H9 (cell line): ENCODE measurements at regions not wholly inside any gene's neighbourhood (a gene's known extent, or its start where the extent isn't known, plus 50 kb on each side); places are given as distances from the start of the nearest gene placed in this dataset.

Source experiments
- DNase-seq: peaks from one replicate; pipeline ENCODE4 v3.0.0-alpha.2; 2017
- H2AFZ ChIP-seq: one replicate; pipeline ENCODE4 v1.6.1; 2013; ENCODE audit warnings: mild to moderate bottlenecking, low read length, control low read depth, moderate library complexity
- H2AK5ac ChIP-seq: 2 replicates; pipeline ENCODE4 v1.6.1; 2013; ENCODE audit warnings: low read length, control low read depth, mixed read lengths; ENCODE audit not compliant: insufficient read length
- H2BK120ac ChIP-seq: one replicate; pipeline ENCODE4 v1.6.1; 2013; ENCODE audit warnings: low read depth, mild to moderate bottlenecking, low read length, control low read depth, inconsistent platforms; ENCODE audit not compliant: poor library complexity, severe bottlenecking
- H2BK12ac ChIP-seq: 2 replicates; pipeline ENCODE4 v1.6.1; 2013; ENCODE audit warnings: low read length, control low read depth, mixed read lengths, low read depth; ENCODE audit not compliant: insufficient read length
- H2BK15ac ChIP-seq: 2 replicates; pipeline ENCODE4 v1.6.1; 2013; ENCODE audit warnings: low read depth, low read length, control low read depth
- H2BK20ac ChIP-seq: one replicate; pipeline ENCODE4 v1.6.1; 2013; ENCODE audit warnings: low read depth, mild to moderate bottlenecking, low read length, control low read depth, inconsistent platforms; ENCODE audit not compliant: poor library complexity, severe bottlenecking
- H2BK5ac ChIP-seq: 2 replicates; pipeline ENCODE4 v1.6.1; 2013; ENCODE audit warnings: low read length, control low read depth, mixed read lengths; ENCODE audit not compliant: insufficient read length
- H3K14ac ChIP-seq: 2 replicates; pipeline ENCODE4 v1.6.1; 2013; ENCODE audit warnings: low read length, control low read depth; ENCODE audit not compliant: insufficient read depth
- H3K18ac ChIP-seq: 2 replicates; pipeline ENCODE4 v1.6.1; 2013; ENCODE audit warnings: low read depth, mild to moderate bottlenecking, mixed read lengths, low read length, control low read depth; ENCODE audit not compliant: insufficient read length
- H3K23ac ChIP-seq: 2 replicates; pipeline ENCODE4 v1.6.1; 2013; ENCODE audit warnings: low read length, control low read depth, mixed read lengths, low read depth; ENCODE audit not compliant: insufficient read length
- H3K23me2 ChIP-seq: 2 replicates; pipeline ENCODE4 v1.6.1; 2013; ENCODE audit warnings: low read depth, mild to moderate bottlenecking, mixed read lengths, low read length, control low read depth; ENCODE audit not compliant: insufficient read length, poor library complexity, severe bottlenecking
- H3K27ac ChIP-seq: 2 replicates; pipeline ENCODE4 v1.5.1; 2013; ENCODE audit warnings: low read length, control low read depth, mixed read lengths, low read depth; ENCODE audit not compliant: insufficient read length
- H3K27me3 ChIP-seq: 2 replicates; pipeline ENCODE4 v1.6.1; 2013; ENCODE audit warnings: low read length, control low read depth, inconsistent platforms; ENCODE audit not compliant: insufficient read depth
- H3K4ac ChIP-seq: 2 replicates; pipeline ENCODE4 v1.6.1; 2013; ENCODE audit warnings: low read depth, mild to moderate bottlenecking, control low read depth, inconsistent platforms, low read length, moderate library complexity
- H3K4me1 ChIP-seq: 2 replicates; pipeline ENCODE4 v1.6.1; 2013; ENCODE audit warnings: low read length, control low read depth, inconsistent platforms; ENCODE audit not compliant: insufficient read depth
- H3K4me2 ChIP-seq: 2 replicates; pipeline ENCODE4 v1.6.1; 2013; ENCODE audit warnings: low read length, control low read depth, mixed read lengths; ENCODE audit not compliant: insufficient read length, insufficient read depth
- H3K56ac ChIP-seq: 2 replicates; pipeline ENCODE4 v1.6.1; 2013; ENCODE audit warnings: low read depth, mild to moderate bottlenecking, mixed read lengths, low read length, control low read depth; ENCODE audit not compliant: insufficient read length
- H3K79me1 ChIP-seq: 2 replicates; pipeline ENCODE4 v1.6.1; 2013; ENCODE audit warnings: low read depth, mild to moderate bottlenecking, moderate library complexity, low read length, control low read depth, inconsistent platforms; ENCODE audit not compliant: insufficient read depth, poor library complexity, severe bottlenecking
- H3K79me2 ChIP-seq: 2 replicates; pipeline ENCODE4 v1.6.1; 2013; ENCODE audit warnings: low read length, control low read depth, inconsistent platforms; ENCODE audit not compliant: insufficient read depth
- H3K9ac ChIP-seq: 2 replicates; pipeline ENCODE4 v1.6.1; 2013; ENCODE audit warnings: low read length, control low read depth, mixed read lengths; ENCODE audit not compliant: insufficient read length; ENCODE audit errors: extremely low read depth
- H3K9me3 ChIP-seq: one replicate; pipeline ENCODE4 v1.6.1; 2013; ENCODE audit warnings: low read depth, low read length, inconsistent platforms; ENCODE audit not compliant: control insufficient read depth
- H3T11ph ChIP-seq: one replicate; pipeline ENCODE4 v1.6.1; 2013; ENCODE audit warnings: mild to moderate bottlenecking, low read length, control low read depth, inconsistent platforms
- H4K20me1 ChIP-seq: one replicate; pipeline ENCODE4 v1.6.1; 2013; ENCODE audit not compliant: control insufficient read depth, insufficient read length, insufficient read depth
- H4K5ac ChIP-seq: 2 replicates; pipeline ENCODE4 v1.6.1; 2013; ENCODE audit warnings: low read depth, mild to moderate bottlenecking, mixed read lengths, low read length, control low read depth; ENCODE audit not compliant: insufficient read length
- H4K8ac ChIP-seq: replicated peaks from 2 replicates; pipeline ENCODE4 v1.6.1; 2013; ENCODE audit warnings: low read length, control low read depth, mixed read lengths, low read depth; ENCODE audit not compliant: insufficient read length
- H4K91ac ChIP-seq: 2 replicates; pipeline ENCODE4 v1.6.1; 2013; ENCODE audit warnings: low read depth, mild to moderate bottlenecking, moderate library complexity, mixed read lengths, low read length, control low read depth; ENCODE audit not compliant: insufficient read length
- H3K27ac Mint-ChIP-seq, 3 experiments: 2 replicates in 2 of 3; 3 replicates in 1 of 3; pipeline ENCODE4 v1.8.0; 2020 to 2021; ENCODE audit warnings: mixed read lengths in 3 of 3, mild to moderate bottlenecking in 1 of 3, moderate library complexity in 1 of 3
- H3K27me3 Mint-ChIP-seq: 2 replicates; pipeline ENCODE4 v1.8.0; 2021; ENCODE audit warnings: low read depth, mild to moderate bottlenecking, moderate library complexity, mixed read lengths
- H3K36me3 Mint-ChIP-seq, 3 experiments: 2 replicates in 2 of 3; 3 replicates in 1 of 3; pipeline ENCODE4 v1.8.0; 2020 to 2021; ENCODE audit warnings: low read depth in 3 of 3, mixed read lengths in 3 of 3; ENCODE audit not compliant: insufficient read depth in 1 of 3
- H3K4me1 Mint-ChIP-seq, 2 experiments: 2 replicates each; pipeline ENCODE4 v1.8.0; 2020; ENCODE audit warnings: mixed read lengths in 2 of 2
- H3K4me3 Mint-ChIP-seq, 2 experiments: 2 replicates in 1 of 2; 3 replicates in 1 of 2; pipeline ENCODE4 v1.8.0; 2020 to 2021; ENCODE audit warnings: mild to moderate bottlenecking in 2 of 2, mixed read lengths in 2 of 2, moderate library complexity in 1 of 2
- H3K9me3 Mint-ChIP-seq, 2 experiments: 2 replicates in 1 of 2; 3 replicates in 1 of 2; pipeline ENCODE4 v1.8.0; 2020; ENCODE audit warnings: mild to moderate bottlenecking in 2 of 2, mixed read lengths in 2 of 2, moderate library complexity in 1 of 2
- WGBS: extraction: QIAGEN DNeasy Blood & Tissue Kit; methylation state at CpG from one replicate; pipeline ENCODE4 v1.1.7; 2013; ENCODE audit warnings: missing lambda C conversion rate, low lambda C conversion rate, mixed read lengths; ENCODE audit not compliant: insufficient read length; ENCODE audit errors: extremely low coverage; 5-methylcytosine and 5-hydroxymethylcytosine counted together
- TF ChIP-seq, protein P1 (sequence below): fragments of 200-600 bp; sonication (generic); conservative IDR thresholded peaks from 3 replicates; pipeline ENCODE4 v1.8.0; 2021; ENCODE audit warnings: antibody characterized with exemption, mild to moderate bottlenecking

DNA sequence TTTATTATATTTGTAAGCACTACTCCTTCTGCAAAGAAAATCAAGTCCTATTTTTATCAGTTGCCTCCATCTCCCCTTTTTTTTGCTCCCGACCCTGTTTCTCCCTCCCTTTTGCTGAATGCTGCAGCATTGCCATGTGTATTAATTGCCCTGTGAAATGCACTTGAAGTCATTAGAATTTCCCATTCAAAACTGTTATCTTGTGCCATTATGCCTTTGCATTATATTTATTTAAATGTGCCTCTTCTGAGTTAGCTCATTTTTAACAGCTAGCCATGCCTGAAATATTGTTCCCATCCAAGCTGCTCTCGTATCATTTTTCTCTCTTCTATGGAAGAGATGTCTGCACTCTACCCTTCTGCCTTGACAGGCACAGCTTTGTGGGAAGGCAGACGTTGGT, 404.0 kb upstream of the PLXNA2 start:
- no peaks in the 10 kb centered on the region for H4K20me1 ChIP-seq

More for the DNA sequence above, 404.0 kb upstream of the PLXNA2 start:
- no peak overlapping the region for H2BK120ac ChIP-seq
- TF ChIP-seq, protein P1, sequence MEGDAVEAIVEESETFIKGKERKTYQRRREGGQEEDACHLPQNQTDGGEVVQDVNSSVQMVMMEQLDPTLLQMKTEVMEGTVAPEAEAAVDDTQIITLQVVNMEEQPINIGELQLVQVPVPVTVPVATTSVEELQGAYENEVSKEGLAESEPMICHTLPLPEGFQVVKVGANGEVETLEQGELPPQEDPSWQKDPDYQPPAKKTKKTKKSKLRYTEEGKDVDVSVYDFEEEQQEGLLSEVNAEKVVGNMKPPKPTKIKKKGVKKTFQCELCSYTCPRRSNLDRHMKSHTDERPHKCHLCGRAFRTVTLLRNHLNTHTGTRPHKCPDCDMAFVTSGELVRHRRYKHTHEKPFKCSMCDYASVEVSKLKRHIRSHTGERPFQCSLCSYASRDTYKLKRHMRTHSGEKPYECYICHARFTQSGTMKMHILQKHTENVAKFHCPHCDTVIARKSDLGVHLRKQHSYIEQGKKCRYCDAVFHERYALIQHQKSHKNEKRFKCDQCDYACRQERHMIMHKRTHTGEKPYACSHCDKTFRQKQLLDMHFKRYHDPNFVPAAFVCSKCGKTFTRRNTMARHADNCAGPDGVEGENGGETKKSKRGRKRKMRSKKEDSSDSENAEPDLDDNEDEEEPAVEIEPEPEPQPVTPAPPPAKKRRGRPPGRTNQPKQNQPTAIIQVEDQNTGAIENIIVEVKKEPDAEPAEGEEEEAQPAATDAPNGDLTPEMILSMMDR = no peak
- H3K4me1 ChIP-seq = no peaks in the 10 kb centered on the region
- H3K14ac ChIP-seq = no peak overlapping the region
- Mint-ChIP-seq H3K4me1 (peaks cover 6 to 8% of the 10 kb centered on the region in 2 experiments), H3K27me3 (no peaks in the 10 kb centered on the region), H3K9me3 (no peaks in the 10 kb centered on the region; a peak in 2 of 5 replicates), H3K27ac (no peak overlapping the region), H3K4me3 (no peak overlapping the region), H3K36me3 (no peaks in the 10 kb centered on the region)
- H2AFZ ChIP-seq = no peak overlapping the region
- no peak for DNase-seq
- no peaks in the 10 kb centered on the region for H3K79me1 ChIP-seq
- H3K27ac ChIP-seq = no peak overlapping the region
- H3K23ac ChIP-seq = no peak overlapping the region
- H3K27me3 ChIP-seq = no peaks in the 10 kb centered on the region
- H4K5ac ChIP-seq = no peak overlapping the region
- no peak overlapping the region for H3K4ac ChIP-seq
- no peak overlapping the region for H2BK5ac ChIP-seq
- no peaks in the 10 kb centered on the region for H3K23me2 ChIP-seq
- H3K18ac ChIP-seq = no peak overlapping the region
- H4K8ac ChIP-seq = no peak overlapping the region
- no peak overlapping the region for H3K56ac ChIP-seq
- no CpG with 5 or more reads among the region's 3 CpGs for WGBS
- H3K4me2 ChIP-seq = no peak overlapping the region
- H3K79me2 ChIP-seq = no peaks in the 10 kb centered on the region
- no peak overlapping the region for H2BK20ac ChIP-seq
- no peak overlapping the region for H4K91ac ChIP-seq
- no peak overlapping the region for H2BK15ac ChIP-seq
- H3T11ph ChIP-seq = no peak overlapping the region
- H3K9ac ChIP-seq = no peak overlapping the region
- H2AK5ac ChIP-seq = no peak overlapping the region
- H3K9me3 ChIP-seq = no peaks in the 10 kb centered on the region
- H2BK12ac ChIP-seq = no peak overlapping the region
